Heart left ventricle (tissue), 16 donors: ENCODE measurements at regions not wholly inside any gene's neighbourhood (a gene's known extent, or its start where the extent isn't known, plus 50 kb on each side); places are given as distances from the start of the nearest gene placed in this dataset.

Experiments used
- ATAC-seq, 4 donors: fragments of 200-7000 bp; cut with Tn5 transposase; one replicate each; pipeline ENCODE4 v1.9.1; 2020 to 2022; ENCODE audit warnings: moderate library complexity in 4 of 4, mild to moderate bottlenecking in 3 of 4, moderate number of reproducible peaks in 1 of 4
- DNase-seq, 5 donors: peaks; one replicate each; pipeline ENCODE4 v3.0.0-alpha.2; 2020
- H3K27ac ChIP-seq, 12 donors: fragments of 200-600 bp; sonication (generic) in 4 of 12; one replicate each; pipeline versions ENCODE4 v1.5.0 to v1.8.0; 2016 to 2022; ENCODE audit warnings: mild to moderate bottlenecking in 2 of 12
- H3K27me3 ChIP-seq, 9 donors: fragments of 200-600 bp; sonication (generic) in 2 of 9; one replicate each; pipeline versions ENCODE4 v1.5.1 to v1.8.0; 2016 to 2022; ENCODE audit warnings: mild to moderate bottlenecking in 3 of 9
- H3K36me3 ChIP-seq, 9 donors: fragments of 200-600 bp; sonication (generic) in 2 of 9; one replicate each; pipeline versions ENCODE4 v1.5.0 to v1.8.0; 2018 to 2022; ENCODE audit warnings: mild to moderate bottlenecking in 2 of 9
- H3K4me1 ChIP-seq, 12 donors: fragments of 200-600 bp; sonication (generic) in 4 of 12; one replicate each; pipeline versions ENCODE4 v1.5.0 to v1.8.0; 2016 to 2022; ENCODE audit warnings: mild to moderate bottlenecking in 3 of 12
- H3K4me3 ChIP-seq, 12 donors: fragments of 200-600 bp; sonication (generic) in 4 of 12; one replicate each; pipeline versions ENCODE4 v1.5.0 to v1.8.0; 2017 to 2022; ENCODE audit warnings: mild to moderate bottlenecking in 9 of 12, moderate library complexity in 4 of 12
- H3K9me3 ChIP-seq, 12 donors: fragments of 200-600 bp; sonication (generic) in 4 of 12; one replicate each; pipeline versions ENCODE4 v1.5.0 to v1.8.0; 2016 to 2022; ENCODE audit warnings: mild to moderate bottlenecking in 1 of 12
- POLR2A ChIP-seq, 2 donors: fragments of 450-650 bp; IDR thresholded peaks; one replicate each; pipeline ENCODE4 v1.6.1; 2017; ENCODE audit warnings: antibody characterized with exemption in 2 of 2, mild to moderate bottlenecking in 2 of 2, moderate library complexity in 2 of 2
- WGBS, 4 donors: extraction: QIAGEN DNeasy Blood & Tissue Kit in 2 of 4; methylation state at CpG; one replicate each; pipeline versions ENCODE4 v1.1.5 to v1.1.7; 2013 to 2018; 5-methylcytosine and 5-hydroxymethylcytosine counted together
- intact Hi-C, 10 donors: fragments of 100-400 bp; cut with DNase I; formaldehyde crosslinking; loops; one replicate each; pipeline versions ENCODE4 v1.11.1 to v1.14.2; 2022
- TF ChIP-seq, protein P1 (sequence below), 12 donors: fragments of 200-600 bp; sonication (generic) in 4 of 12; IDR thresholded peaks; one replicate each; pipeline versions ENCODE4 v1.5.0 to v1.8.0; 2018 to 2022; ENCODE audit warnings: antibody characterized with exemption in 12 of 12, mild to moderate bottlenecking in 5 of 12
- donor health status: ischemic (EF 13 %, LVEDD 7.1; RV severe dilation, severe dysfunction).
- donor health status: healthy with polysubstance abuse.
- donor health status: DM: no; HTN: yes; CAD: no.
- donor health status: DM: no; HTN: no; CAD: no.
- donor health status: ischemic (EF 25% LVEDD 6.9; RV normal size, moderate dysfunction).
- donor health status: ischemic (EF 25% LVEDD 5.7; RV mildly dilated, moderate dysfunction).
- donor health status: healthy.
- donor health status: DM: yes; HTN: yes; CAD: no.
- donor health status: ischemic (EF 35%, LVEDD 5.7; RV mildly dilated, moderate dysfunction).
- donor health status: nonischemic (EF 11% LVEDD 7.7; RV severe dilation, severe dysfunction).
- donor health status: DM: yes; HTN: yes; CAD: no.
- donor health status: PGD.
- donor health status: ischemic (EF 29% LVEDD 5.4; RV normal size, mild dysfunction).
- donor health status: nonischemic (EF 23%, LVEDD 6.1; RV moderate dilation, normal function).

DNA sequence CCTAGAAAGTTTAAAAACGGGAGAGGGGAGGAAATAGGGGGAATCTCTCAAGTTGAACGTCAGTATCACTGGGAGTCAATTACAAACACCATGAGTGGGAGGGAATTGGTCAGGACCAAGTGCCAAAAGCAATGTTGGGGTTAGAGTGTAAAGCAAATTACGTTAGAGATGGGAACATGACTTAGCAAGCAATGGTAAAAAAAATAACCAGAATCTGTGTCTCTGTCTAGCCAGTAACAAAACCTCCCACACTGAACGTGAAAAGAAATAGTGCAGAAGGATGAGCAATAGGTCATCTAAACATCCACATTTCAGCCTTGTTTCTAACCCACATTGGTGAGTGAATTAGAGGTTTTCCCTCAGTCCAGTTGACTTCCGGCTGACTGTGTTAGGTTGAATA lies 242.2 kb downstream of the COG6 start:
- no peaks in the 10 kb centered on the region for H3K36me3 ChIP-seq
- peak in 1 of 4 donors; percentile 50 for ATAC-seq
- H3K9me3 ChIP-seq = no peaks in the 10 kb centered on the region
- H3K4me1 ChIP-seq = peaks cover 0 to 27% (median 4%) of the 10 kb centered on the region in 12 donors
- no peak for TF ChIP-seq POLR2A (IDR thresholded peaks at IDR 0.05)
- TF ChIP-seq, protein P1, sequence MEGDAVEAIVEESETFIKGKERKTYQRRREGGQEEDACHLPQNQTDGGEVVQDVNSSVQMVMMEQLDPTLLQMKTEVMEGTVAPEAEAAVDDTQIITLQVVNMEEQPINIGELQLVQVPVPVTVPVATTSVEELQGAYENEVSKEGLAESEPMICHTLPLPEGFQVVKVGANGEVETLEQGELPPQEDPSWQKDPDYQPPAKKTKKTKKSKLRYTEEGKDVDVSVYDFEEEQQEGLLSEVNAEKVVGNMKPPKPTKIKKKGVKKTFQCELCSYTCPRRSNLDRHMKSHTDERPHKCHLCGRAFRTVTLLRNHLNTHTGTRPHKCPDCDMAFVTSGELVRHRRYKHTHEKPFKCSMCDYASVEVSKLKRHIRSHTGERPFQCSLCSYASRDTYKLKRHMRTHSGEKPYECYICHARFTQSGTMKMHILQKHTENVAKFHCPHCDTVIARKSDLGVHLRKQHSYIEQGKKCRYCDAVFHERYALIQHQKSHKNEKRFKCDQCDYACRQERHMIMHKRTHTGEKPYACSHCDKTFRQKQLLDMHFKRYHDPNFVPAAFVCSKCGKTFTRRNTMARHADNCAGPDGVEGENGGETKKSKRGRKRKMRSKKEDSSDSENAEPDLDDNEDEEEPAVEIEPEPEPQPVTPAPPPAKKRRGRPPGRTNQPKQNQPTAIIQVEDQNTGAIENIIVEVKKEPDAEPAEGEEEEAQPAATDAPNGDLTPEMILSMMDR (IDR thresholded peaks at IDR 0.05) = no peak
- no peak overlapping the region for H3K27ac ChIP-seq
- intact Hi-C loops = no loop called here
- no peak overlapping the region for H3K4me3 ChIP-seq
- no peak for DNase-seq
- H3K27me3 ChIP-seq = no peaks in the 10 kb centered on the region
- 79 to 89% (median 83%) methylated on average over 5 of the region's 5 CpGs for WGBS, 4 donors

GRCh38 chr13:39900106-39900750 lies 244.8 kb downstream of the COG6 start:
- Histone ChIP-seq H3K4me1 (peaks cover 0 to 13% (median 0%) of the 10 kb centered on the region in 12 donors), H3K27ac (no peak overlapping the region), H3K36me3 (no peaks in the 10 kb centered on the region), H3K27me3 (no peaks in the 10 kb centered on the region), H3K4me3 (no peak overlapping the region), H3K9me3 (no peaks in the 10 kb centered on the region)
- ATAC-seq = peak in 2 of 4 donors; percentile 10 to 18
- intact Hi-C loops = no loop called here
- no peak for DNase-seq
- WGBS, 4 donors = 31 to 46% (median 41%) methylated on average over 4 of the region's 4 CpGs
- TF ChIP-seq, protein P1 (IDR thresholded peaks at IDR 0.05) = no peak
- TF ChIP-seq POLR2A (IDR thresholded peaks at IDR 0.05) = no peak

DNA sequence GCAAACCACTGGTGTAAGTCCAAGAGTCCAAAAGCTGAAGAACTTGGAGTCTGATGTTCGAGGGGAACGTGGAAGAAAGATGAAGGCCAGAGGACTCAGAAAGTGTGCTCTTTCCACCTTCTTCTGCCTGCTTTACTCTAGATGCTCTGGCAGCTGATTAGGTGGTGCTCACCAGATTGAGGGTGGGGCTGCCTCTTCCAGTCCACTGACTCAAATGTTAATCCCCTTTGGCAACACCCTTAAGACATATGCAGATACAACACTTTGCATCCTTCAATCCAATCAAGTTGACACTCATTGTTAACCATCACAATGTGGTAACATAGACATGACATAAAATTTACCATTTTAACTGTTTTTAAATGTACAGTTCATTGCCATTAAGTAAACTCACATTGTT lies 249.5 kb downstream of the COG6 start:
- TF ChIP-seq, protein P1 (IDR thresholded peaks at IDR 0.05) = no peak
- no peak for TF ChIP-seq POLR2A (IDR thresholded peaks at IDR 0.05)

GRCh38 chr13:39909634-39910033 lies 254.2 kb downstream of the COG6 start:
- WGBS, 4 donors = 62 to 66% (median 64%) methylated on average over 3 of the region's 3 CpGs
- peaks cover 0 to 26% (median 5%) of the 10 kb centered on the region in 12 donors for H3K4me1 ChIP-seq
- no peaks in the 10 kb centered on the region for H3K27me3 ChIP-seq
- intact Hi-C loops = no loop called here
- DNase-seq = no peak
- TF ChIP-seq POLR2A (IDR thresholded peaks at IDR 0.05) = no peak
- TF ChIP-seq, protein P1 (IDR thresholded peaks at IDR 0.05) = no peak
- no peaks in the 10 kb centered on the region for H3K36me3 ChIP-seq
- no peak overlapping the region for H3K4me3 ChIP-seq
- H3K27ac ChIP-seq = no peak overlapping the region
- ATAC-seq = no peak
- no peaks in the 10 kb centered on the region for H3K9me3 ChIP-seq

More for the DNA sequence above, 249.5 kb downstream of the COG6 start:
- no peaks in the 10 kb centered on the region for H3K27me3 ChIP-seq
- H3K9me3 ChIP-seq = no peaks in the 10 kb centered on the region
- peaks cover 0 to 10% (median 0%) of the 10 kb centered on the region in 12 donors for H3K4me1 ChIP-seq
- WGBS, 4 donors = 95 to 98% (median 97%) methylated on average over 2 of the region's 2 CpGs
- ATAC-seq (no peak), DNase-seq (no peak)
- no peaks in the 10 kb centered on the region for H3K36me3 ChIP-seq
- intact Hi-C loops = no loop called here
- H3K4me3 ChIP-seq = no peak overlapping the region
- no peak overlapping the region for H3K27ac ChIP-seq
